Testis (tissue), 2 donors: ENCODE measurements at regions not wholly inside any gene's neighbourhood (a gene's known extent, or its start where the extent isn't known, plus 50 kb on each side); places are given as distances from the start of the nearest gene placed in this dataset.
A peak's percentile ranks its signal among the peaks of the same experiment; 100 is the strongest.

Experiments used
- DNase-seq: peaks from one replicate; pipeline ENCODE4 v3.0.0-alpha.2; 2019
- H3K27ac ChIP-seq, 2 donors: fragments of 200-600 bp; sonication (generic); one replicate each; pipeline ENCODE4 v1.5.1; 2019
- H3K27me3 ChIP-seq: fragments of 200-600 bp; sonication (generic); one replicate; pipeline ENCODE4 v1.5.1; 2019
- H3K36me3 ChIP-seq: fragments of 200-600 bp; sonication (generic); one replicate; pipeline ENCODE4 v1.5.1; 2017; ENCODE audit warnings: low read depth; ENCODE audit errors: missing control alignments
- H3K4me1 ChIP-seq: fragments of 200-600 bp; sonication (generic); one replicate; pipeline ENCODE4 v1.5.1; 2019
- H3K4me3 ChIP-seq, 2 donors: fragments of 200-600 bp; sonication (generic); one replicate each; pipeline ENCODE4 v1.5.1; 2017 to 2019
- H3K9me3 ChIP-seq: fragments of 200-600 bp; sonication (generic); one replicate; pipeline ENCODE4 v1.5.1; 2017
- CTCF ChIP-seq, 3 experiments: fragments of 450-650 bp in 2 of 3; fragments of 200-600 bp in 1 of 3; sonication (generic) in 1 of 3; IDR thresholded peaks; one replicate each; pipeline ENCODE4 v1.5.1; 2016 to 2019; ENCODE audit warnings: antibody characterized with exemption in 3 of 3, mild to moderate bottlenecking in 2 of 3, moderate library complexity in 1 of 3
- POLR2A ChIP-seq: fragments of 450-650 bp; IDR thresholded peaks from one replicate; pipeline ENCODE4 v1.6.1; 2017; ENCODE audit warnings: antibody characterized with exemption, mild to moderate bottlenecking, moderate library complexity
- WGBS, 2 donors: methylation state at CpG; one replicate each; pipeline ENCODE4 v1.1.5; 2018; 5-methylcytosine and 5-hydroxymethylcytosine counted together
- intact Hi-C: fragments of 100-400 bp; cut with DNase I; formaldehyde crosslinking; loops from one replicate; pipeline ENCODE4 v1.15.1; 2023; ENCODE audit warnings: low total_unique reads

- Histone ChIP-seq H3K36me3 (no peaks in the 10 kb centered on the region), H3K27ac (no peak overlapping the region), H3K9me3 (no peaks in the 10 kb centered on the region), H3K4me3 (no peak overlapping the region), H3K4me1 (no peaks in the 10 kb centered on the region), H3K27me3 (no peaks in the 10 kb centered on the region)
- TF ChIP-seq CTCF (IDR thresholded peaks at IDR 0.05) (no peak), POLR2A (no peak)
- intact Hi-C loops = no loop called here
- WGBS, 2 donors = 91 to 95% methylated on average over 3 of the region's 3 CpGs
- no peak for DNase-seq
Measured at GRCh38 chr14:29215853-29216252, 449.3 kb downstream of the FOXG1 start.

GRCh38 chr14:29216268-29217232 is 450.0 kb downstream of the FOXG1 start:
- no peak overlapping the region for H3K4me3 ChIP-seq
- H3K9me3 ChIP-seq = no peaks in the 10 kb centered on the region
- no peaks in the 10 kb centered on the region for H3K4me1 ChIP-seq
- no peaks in the 10 kb centered on the region for H3K36me3 ChIP-seq
- TF ChIP-seq CTCF (IDR thresholded peaks at IDR 0.05) (no peak), POLR2A (no peak)
- no peak overlapping the region for H3K27ac ChIP-seq
- WGBS, 2 donors = 72 to 76% methylated on average over 9 of the region's 9 CpGs
- intact Hi-C loops = no loop called here
- H3K27me3 ChIP-seq = no peaks in the 10 kb centered on the region
- DNase-seq = no peak

GRCh38 chr14:29217813-29218450 is 451.3 kb downstream of the FOXG1 start:
- H3K9me3 ChIP-seq = no peaks in the 10 kb centered on the region
- H3K27ac ChIP-seq = peak overlapping the region in 1 of 2 donors; percentile 51
- intact Hi-C loops = no loop called here
- no peak overlapping the region for H3K4me3 ChIP-seq
- TF ChIP-seq CTCF (IDR thresholded peaks at IDR 0.05) = no peak
- 49 to 51% methylated on average over 5 of the region's 5 CpGs for WGBS, 2 donors
- no peaks in the 10 kb centered on the region for H3K4me1 ChIP-seq
- no peaks in the 10 kb centered on the region for H3K27me3 ChIP-seq
- H3K36me3 ChIP-seq = no peaks in the 10 kb centered on the region
- DNase-seq = no peak

- Histone ChIP-seq H3K4me3 (no peak overlapping the region), H3K27ac (no peak overlapping the region), H3K27me3 (no peaks in the 10 kb centered on the region), H3K9me3 (no peaks in the 10 kb centered on the region), H3K36me3 (no peaks in the 10 kb centered on the region), H3K4me1 (no peaks in the 10 kb centered on the region)
- intact Hi-C loops = loop anchor here (10.0 kb wide), 1 partner anchor 455 kb away; the partner anchor contains the start of gene FOXG1
- DNase-seq = no peak
- 53 to 71% methylated on average over 4 of the region's 4 CpGs for whole genome bisulfite sequencing, 2 donors
- TF ChIP-seq CTCF (IDR thresholded peaks at IDR 0.05) (no peak), POLR2A (no peak)
Measured at GRCh38 chr14:29220072-29220471, 453.5 kb downstream of the FOXG1 start.
